NB4 (cell line): ENCODE measurements at regions not wholly inside any gene's neighbourhood (a gene's known extent, or its start where the extent isn't known, plus 50 kb on each side); places are given as distances from the start of the nearest gene placed in this dataset.

Experiments used
- DNase-seq: peaks from one replicate; pipeline ENCODE4 v3.0.0; 2010; ENCODE audit warnings: low read depth
- H3K4me3 ChIP-seq: one replicate; pipeline ENCODE4 v1.5.1; 2011; ENCODE audit warnings: mild to moderate bottlenecking, low read depth, low read length, moderate library complexity
- CTCF ChIP-seq: IDR thresholded peaks from one replicate; pipeline ENCODE4 v1.5.1; 2012; ENCODE audit warnings: low read depth, low read length
- MAX ChIP-seq: IDR thresholded peaks from 2 replicates; pipeline ENCODE4 v1.6.1; 2011; ENCODE audit warnings: low read depth, low read length
- MYC ChIP-seq: IDR thresholded peaks from 2 replicates; pipeline ENCODE4 v1.6.1; 2011; ENCODE audit warnings: low read depth, low read length
- POLR2A ChIP-seq: IDR thresholded peaks from 2 replicates; pipeline ENCODE4 v1.6.1; 2011; ENCODE audit warnings: mild to moderate bottlenecking; ENCODE audit not compliant: insufficient read length; ENCODE audit errors: extremely low read depth

- no peak for TF ChIP-seq MYC
- no peak for TF ChIP-seq CTCF
- TF ChIP-seq POLR2A = no peak
- TF ChIP-seq MAX = no peak
- no peak overlapping the region for H3K4me3 ChIP-seq
- DNase-seq = no peak
Observed at GRCh38 chr3:87924485-87924884, 134.3 kb downstream of the CGGBP1 start.

DNA sequence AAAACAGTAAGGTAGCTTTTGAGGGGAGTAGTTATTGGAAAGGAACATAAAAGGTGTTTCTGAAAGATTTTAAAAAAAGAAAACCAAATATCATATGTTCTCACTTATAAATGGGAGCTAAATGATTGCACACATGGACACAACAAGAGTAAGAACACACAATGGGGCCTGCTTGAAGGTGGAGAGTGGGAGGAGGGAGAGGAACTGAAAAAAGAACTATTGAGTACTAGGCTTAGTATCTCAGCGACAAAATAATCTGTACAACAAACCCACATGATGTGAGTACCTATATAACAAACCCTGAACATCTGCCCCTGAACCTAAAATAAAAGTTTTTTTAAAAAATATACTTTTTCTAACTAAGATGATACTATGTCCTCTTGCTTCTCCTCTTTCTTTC is 138.3 kb downstream of the CGGBP1 start:
- DNase-seq = no peak
- TF ChIP-seq MAX (no peak), MYC (no peak), POLR2A (no peak), CTCF (no peak)
- H3K4me3 ChIP-seq = no peak overlapping the region

DNA sequence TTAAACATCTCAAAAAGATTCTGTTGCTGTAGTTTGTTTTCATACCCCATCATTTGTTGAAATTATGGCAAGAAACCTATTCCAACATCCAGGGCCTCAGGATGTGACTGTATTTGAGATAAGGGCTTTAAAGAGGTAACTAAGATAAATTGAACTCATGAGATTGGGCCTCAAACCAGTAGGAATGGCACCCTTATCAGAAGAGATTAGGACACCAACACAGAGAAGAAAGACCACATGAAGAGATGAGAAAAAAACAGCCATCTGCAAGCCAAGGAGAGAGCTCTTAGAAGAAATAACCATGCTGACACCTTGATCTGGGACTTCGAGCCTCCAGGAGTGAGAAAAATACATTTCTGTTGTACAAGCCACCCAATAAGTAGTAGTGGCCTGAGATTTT is 157.7 kb downstream of the CGGBP1 start:
- TF ChIP-seq MYC = no peak
- TF ChIP-seq CTCF = no peak
- TF ChIP-seq MAX = no peak
- TF ChIP-seq POLR2A = no peak
- H3K4me3 ChIP-seq = no peak overlapping the region
- no peak for DNase-seq

DNA sequence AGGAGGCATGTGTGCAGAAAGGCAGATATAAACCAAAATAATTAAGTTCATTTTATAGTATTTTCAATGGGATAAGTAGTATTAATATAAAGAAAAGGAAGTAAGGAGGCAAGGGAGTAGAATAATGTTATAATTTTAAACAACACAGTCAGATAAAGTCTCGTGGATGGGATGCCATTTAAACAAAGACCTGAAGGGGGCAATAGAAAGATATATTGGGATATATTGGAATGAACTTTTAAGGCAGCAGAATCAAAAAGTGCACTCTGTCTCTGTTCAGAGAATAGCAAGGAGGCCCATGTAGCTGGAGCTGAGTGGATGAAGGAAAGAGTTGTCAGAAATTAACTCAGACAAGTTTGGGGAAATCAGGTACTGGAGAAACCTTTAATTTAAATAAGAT is 158.7 kb downstream of the CGGBP1 start:
- TF ChIP-seq MYC (no peak), MAX (no peak), POLR2A (no peak), CTCF (no peak)
- peak; percentile 8 for DNase-seq
- no peak overlapping the region for H3K4me3 ChIP-seq

DNA sequence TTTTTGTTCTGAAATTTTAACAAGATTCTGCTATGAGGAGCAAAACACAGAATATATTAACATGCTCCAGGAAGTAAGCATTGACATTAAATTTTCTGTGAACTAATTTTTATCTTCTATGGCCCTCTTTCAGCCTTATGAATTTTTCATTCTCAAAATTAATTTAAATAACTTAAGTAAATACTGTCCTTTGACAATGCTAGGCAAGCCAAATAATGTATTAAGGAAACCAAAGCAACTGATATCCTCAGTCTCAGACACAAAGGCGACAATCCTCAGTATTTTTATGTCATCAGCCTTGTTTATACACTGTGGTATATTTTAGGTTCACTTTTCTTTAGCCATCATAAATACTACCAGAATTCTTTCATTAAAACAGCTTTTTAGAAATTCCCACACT is 159.8 kb downstream of the CGGBP1 start:
- DNase-seq = no peak
- H3K4me3 ChIP-seq = no peak overlapping the region
- no peak for TF ChIP-seq POLR2A
- TF ChIP-seq MAX = no peak
- no peak for TF ChIP-seq CTCF
- no peak for TF ChIP-seq MYC

DNA sequence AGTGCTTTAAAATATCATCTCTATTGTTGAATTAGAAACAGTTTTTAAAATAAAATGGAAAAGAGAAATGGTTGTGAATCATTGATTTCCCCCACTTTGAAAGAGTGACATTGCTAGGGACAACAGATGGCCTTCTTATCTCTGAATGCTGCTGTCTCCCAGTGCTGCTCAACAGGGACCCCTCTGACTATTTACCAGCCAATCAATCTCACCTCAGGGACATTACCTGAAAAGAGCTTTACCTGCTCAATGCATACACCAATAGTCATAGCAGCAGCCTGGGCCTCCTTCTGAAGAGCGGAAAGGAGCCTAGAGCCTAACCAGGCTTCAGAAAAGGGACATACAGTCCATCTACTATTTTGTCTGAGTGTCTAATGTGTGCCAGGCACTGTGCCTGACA is 162.8 kb downstream of the CGGBP1 start:
- no peak for DNase-seq
- TF ChIP-seq MAX = no peak
- no peak for TF ChIP-seq POLR2A
- no peak for TF ChIP-seq CTCF
- no peak for TF ChIP-seq MYC
- H3K4me3 ChIP-seq = no peak overlapping the region
